Thyroid gland (tissue), 4 donors: ENCODE measurements at regions not wholly inside any gene's neighbourhood (a gene's known extent, or its start where the extent isn't known, plus 50 kb on each side); places are given as distances from the start of the nearest gene placed in this dataset.

Experiments used
- DNase-seq, 2 donors: peaks; one replicate each; pipeline ENCODE4 v3.0.0-alpha.2; 2019
- H3K27ac ChIP-seq, 3 donors: fragments of 200-600 bp; sonication (generic); 1 replicate in 2 of 3; 2 replicates in 1 of 3; pipeline ENCODE4 v1.5.1; 2016 to 2019; ENCODE audit warnings: mild to moderate bottlenecking in 1 of 3, moderate library complexity in 1 of 3
- H3K27me3 ChIP-seq: fragments of 200-600 bp; sonication (generic); one replicate; pipeline ENCODE4 v1.5.1; 2019
- H3K36me3 ChIP-seq, 2 donors: fragments of 200-600 bp; sonication (generic); one replicate each; pipeline ENCODE4 v1.5.1; 2016 to 2019
- H3K4me1 ChIP-seq, 2 donors: fragments of 200-600 bp; sonication (generic); one replicate each; pipeline ENCODE4 v1.5.1; 2017 to 2019
- H3K4me3 ChIP-seq, 3 donors: fragments of 200-600 bp; sonication (generic); replicated peaks in 1 of 3; 1 replicate in 2 of 3; 2 replicates in 1 of 3; pipeline ENCODE4 v1.5.1; 2016; ENCODE audit warnings: mild to moderate bottlenecking in 1 of 3
- H3K9me3 ChIP-seq: fragments of 200-600 bp; sonication (generic); one replicate; pipeline ENCODE4 v1.5.1; 2017
- POLR2A ChIP-seq, 2 donors: fragments of 450-650 bp; IDR thresholded peaks; one replicate each; pipeline ENCODE4 v1.6.1; 2017; ENCODE audit warnings: antibody characterized with exemption in 2 of 2, mild to moderate bottlenecking in 2 of 2, moderate library complexity in 1 of 2
- WGBS, 2 donors: methylation state at CpG; one replicate each; pipeline ENCODE4 v1.1.5; 2017; 5-methylcytosine and 5-hydroxymethylcytosine counted together
- intact Hi-C: fragments of 100-400 bp; cut with DNase I; formaldehyde crosslinking; loops from one replicate; pipeline ENCODE4 v1.15.1; 2023
- TF ChIP-seq, protein P1 (sequence below), 6 experiments: fragments of 200-600 bp in 3 of 6; fragments of 450-650 bp in 3 of 6; sonication (generic) in 3 of 6; IDR thresholded peaks; one replicate each; pipeline ENCODE4 v1.5.1; 2016 to 2019; ENCODE audit warnings: antibody characterized with exemption in 6 of 6, mild to moderate bottlenecking in 2 of 6, inconsistent platforms in 1 of 6, moderate library complexity in 1 of 6

DNA sequence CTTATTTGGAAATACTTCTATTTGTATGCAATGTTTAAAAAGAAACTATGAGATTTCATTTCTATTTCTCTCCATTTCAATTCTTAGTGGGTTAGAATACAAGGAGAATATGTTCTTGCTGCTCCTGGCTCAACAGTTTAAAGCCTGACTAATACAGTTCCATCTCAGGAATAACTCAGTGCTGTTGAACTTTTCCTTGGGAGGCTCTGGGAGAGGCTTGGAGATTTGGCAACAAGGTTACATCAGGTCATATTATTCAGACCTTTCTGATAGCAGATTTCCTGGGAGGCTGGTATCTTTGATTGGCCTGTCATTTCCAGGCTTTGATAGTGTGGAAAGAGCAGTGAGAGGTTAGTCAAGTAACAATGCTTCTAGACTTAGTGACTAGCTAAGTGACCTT is 481.7 kb upstream of the KLF4 start:
- H3K27ac ChIP-seq: no peak overlapping the region
- no peak for TF ChIP-seq POLR2A (IDR thresholded peaks at IDR 0.05)
- TF ChIP-seq, protein P1, sequence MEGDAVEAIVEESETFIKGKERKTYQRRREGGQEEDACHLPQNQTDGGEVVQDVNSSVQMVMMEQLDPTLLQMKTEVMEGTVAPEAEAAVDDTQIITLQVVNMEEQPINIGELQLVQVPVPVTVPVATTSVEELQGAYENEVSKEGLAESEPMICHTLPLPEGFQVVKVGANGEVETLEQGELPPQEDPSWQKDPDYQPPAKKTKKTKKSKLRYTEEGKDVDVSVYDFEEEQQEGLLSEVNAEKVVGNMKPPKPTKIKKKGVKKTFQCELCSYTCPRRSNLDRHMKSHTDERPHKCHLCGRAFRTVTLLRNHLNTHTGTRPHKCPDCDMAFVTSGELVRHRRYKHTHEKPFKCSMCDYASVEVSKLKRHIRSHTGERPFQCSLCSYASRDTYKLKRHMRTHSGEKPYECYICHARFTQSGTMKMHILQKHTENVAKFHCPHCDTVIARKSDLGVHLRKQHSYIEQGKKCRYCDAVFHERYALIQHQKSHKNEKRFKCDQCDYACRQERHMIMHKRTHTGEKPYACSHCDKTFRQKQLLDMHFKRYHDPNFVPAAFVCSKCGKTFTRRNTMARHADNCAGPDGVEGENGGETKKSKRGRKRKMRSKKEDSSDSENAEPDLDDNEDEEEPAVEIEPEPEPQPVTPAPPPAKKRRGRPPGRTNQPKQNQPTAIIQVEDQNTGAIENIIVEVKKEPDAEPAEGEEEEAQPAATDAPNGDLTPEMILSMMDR (IDR thresholded peaks at IDR 0.05): no peak
- no peaks in the 10 kb centered on the region for H3K27me3 ChIP-seq
- intact Hi-C loops: no loop called here
- no peak overlapping the region for H3K4me3 ChIP-seq
- no peaks in the 10 kb centered on the region for H3K4me1 ChIP-seq
- H3K36me3 ChIP-seq: no peaks in the 10 kb centered on the region
- H3K9me3 ChIP-seq: no peaks in the 10 kb centered on the region
- DNase-seq: no peak

DNA sequence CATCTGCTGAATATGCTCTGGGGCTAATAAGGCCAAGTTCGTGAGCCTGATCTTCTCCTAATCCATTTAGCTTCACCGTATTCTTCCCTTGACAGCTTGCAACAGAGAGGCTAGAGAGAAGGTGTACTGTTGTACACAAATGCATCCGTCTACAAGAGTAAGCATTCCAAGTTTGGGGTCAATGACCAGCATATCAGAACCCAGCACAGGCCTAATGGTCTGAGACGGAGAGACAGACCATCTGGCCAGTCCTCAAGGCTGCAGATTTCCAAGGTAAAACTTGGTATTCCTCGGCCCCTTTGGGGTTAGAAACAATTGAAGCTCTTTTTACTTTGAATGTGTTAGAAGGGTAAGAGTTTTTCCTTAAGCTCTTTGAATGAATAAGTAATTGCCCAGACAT is 481.2 kb upstream of the KLF4 start:
- Histone ChIP-seq H3K9me3 (no peaks in the 10 kb centered on the region), H3K27ac (no peak overlapping the region), H3K4me1 (no peaks in the 10 kb centered on the region), H3K36me3 (no peaks in the 10 kb centered on the region), H3K4me3 (no peak overlapping the region), H3K27me3 (no peaks in the 10 kb centered on the region)
- TF ChIP-seq, protein P1 (IDR thresholded peaks at IDR 0.05): no peak
- no peak for TF ChIP-seq POLR2A (IDR thresholded peaks at IDR 0.05)
- WGBS, 2 donors: 89 to 92% methylated on average over 5 of the region's 5 CpGs
- DNase-seq: no peak
- intact Hi-C loops: no loop called here

- TF ChIP-seq, protein P1 (IDR thresholded peaks at IDR 0.05): no peak
- DNase-seq: no peak
- no peaks in the 10 kb centered on the region for H3K36me3 ChIP-seq
- no peaks in the 10 kb centered on the region for H3K4me1 ChIP-seq
- no peak overlapping the region for H3K4me3 ChIP-seq
- no peaks in the 10 kb centered on the region for H3K9me3 ChIP-seq
- WGBS, 2 donors: 71% methylated on average over 8 of the region's 8 CpGs
- intact Hi-C loops: no loop called here
- no peak overlapping the region for H3K27ac ChIP-seq
- no peaks in the 10 kb centered on the region for H3K27me3 ChIP-seq
These were observed 480.2 kb upstream of the KLF4 start for GRCh38 chr9:107969727-107970126.

GRCh38 chr9:107969141-107969540 is 479.6 kb upstream of the KLF4 start:
- no peaks in the 10 kb centered on the region for H3K9me3 ChIP-seq
- WGBS, 2 donors: 90 to 92% methylated on average over 5 of the region's 5 CpGs
- TF ChIP-seq POLR2A (IDR thresholded peaks at IDR 0.05): no peak
- TF ChIP-seq, protein P1 (IDR thresholded peaks at IDR 0.05): no peak
- H3K36me3 ChIP-seq: no peaks in the 10 kb centered on the region
- H3K27ac ChIP-seq: no peak overlapping the region
- no peak overlapping the region for H3K4me3 ChIP-seq
- DNase-seq: no peak
- H3K4me1 ChIP-seq: no peaks in the 10 kb centered on the region
- intact Hi-C loops: no loop called here
- H3K27me3 ChIP-seq: no peaks in the 10 kb centered on the region

DNA sequence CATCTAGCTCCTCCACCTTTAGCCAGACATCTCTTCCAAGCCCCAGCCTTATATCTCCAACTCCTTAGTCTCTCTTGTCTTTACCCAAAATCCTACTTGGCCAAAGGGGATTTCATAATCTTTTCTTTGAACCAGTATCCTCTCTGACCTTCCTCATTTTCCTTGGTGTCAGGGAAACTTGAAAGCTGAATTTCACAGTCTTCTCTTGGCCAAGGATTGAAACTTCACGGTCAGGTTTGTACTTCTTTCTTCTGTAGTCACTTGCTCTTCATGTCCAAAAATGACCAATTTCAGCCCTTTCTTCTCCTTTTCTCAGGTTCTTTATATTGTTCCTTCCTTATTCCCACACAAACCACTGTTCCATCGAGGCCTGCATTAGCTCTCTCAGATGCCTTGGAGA is 473.7 kb upstream of the KLF4 start:
- Histone ChIP-seq H3K36me3 (no peaks in the 10 kb centered on the region), H3K27ac (no peak overlapping the region), H3K9me3 (no peaks in the 10 kb centered on the region), H3K4me3 (no peak overlapping the region), H3K4me1 (no peaks in the 10 kb centered on the region), H3K27me3 (no peaks in the 10 kb centered on the region)
- WGBS, 2 donors: 86 to 91% methylated on average over 2 of the region's 2 CpGs
- TF ChIP-seq, protein P1 (IDR thresholded peaks at IDR 0.05): no peak
- TF ChIP-seq POLR2A (IDR thresholded peaks at IDR 0.05): no peak
- intact Hi-C loops: no loop called here
- DNase-seq: no peak
